Peyer's patch (tissue), 4 donors: ENCODE measurements at regions not wholly inside any gene's neighbourhood (a gene's known extent, or its start where the extent isn't known, plus 50 kb on each side); places are given as distances from the start of the nearest gene placed in this dataset.

Source experiments
- CTCF ChIP-seq, 6 experiments: fragments of 450-650 bp in 4 of 6; fragments of 200-600 bp in 2 of 6; sonication (generic) in 1 of 6; IDR thresholded peaks; one replicate each; pipeline ENCODE4 v1.5.1; 2017 to 2019; ENCODE audit warnings: antibody characterized with exemption in 6 of 6, mild to moderate bottlenecking in 3 of 6, moderate library complexity in 1 of 6
- POLR2A ChIP-seq, 2 donors: fragments of 450-650 bp; IDR thresholded peaks; one replicate each; pipeline ENCODE4 v1.5.1; 2017; ENCODE audit warnings: antibody characterized with exemption in 2 of 2, mild to moderate bottlenecking in 2 of 2, moderate library complexity in 2 of 2

- no peak for TF ChIP-seq POLR2A (IDR thresholded peaks at IDR 0.05)
- no peak for TF ChIP-seq CTCF (IDR thresholded peaks at IDR 0.05)
Measured at GRCh38 chr10:108132303-108132702, 967.8 kb upstream of the SORCS1 start.
